Muscle of leg (tissue), 3 donors: ENCODE measurements at regions not wholly inside any gene's neighbourhood (a gene's known extent, or its start where the extent isn't known, plus 50 kb on each side); places are given as distances from the start of the nearest gene placed in this dataset.

Experiments
- DNase-seq: peaks from one replicate; pipeline ENCODE4 v3.0.0; 2013
- H3K27ac ChIP-seq: one replicate; pipeline ENCODE4 v1.5.1; 2013; ENCODE audit warnings: mild to moderate bottlenecking, low read length, control low read depth
- H3K27me3 ChIP-seq: one replicate; pipeline ENCODE4 v1.6.1; 2013; ENCODE audit warnings: low read length; ENCODE audit not compliant: control insufficient read depth, insufficient read depth
- H3K36me3 ChIP-seq: one replicate; pipeline ENCODE4 v1.6.1; 2013; ENCODE audit warnings: low read length; ENCODE audit not compliant: control insufficient read depth, insufficient read depth
- H3K4me1 ChIP-seq: one replicate; pipeline ENCODE4 v1.6.1; 2013; ENCODE audit warnings: low read length; ENCODE audit not compliant: control insufficient read depth, insufficient read depth
- H3K4me3 ChIP-seq: one replicate; pipeline ENCODE4 v1.5.1; 2013; ENCODE audit warnings: low read length, control low read depth
- H3K9me3 ChIP-seq: replicated peaks from 2 replicates; pipeline ENCODE4 v1.6.1; 2013; ENCODE audit warnings: low read depth, low read length; ENCODE audit not compliant: control insufficient read depth
- WGBS: methylation state at CpG from one replicate; pipeline ENCODE4 v1.1.5; 2013; ENCODE audit warnings: missing lambda C conversion rate; ENCODE audit not compliant: insufficient coverage; 5-methylcytosine and 5-hydroxymethylcytosine counted together

DNA sequence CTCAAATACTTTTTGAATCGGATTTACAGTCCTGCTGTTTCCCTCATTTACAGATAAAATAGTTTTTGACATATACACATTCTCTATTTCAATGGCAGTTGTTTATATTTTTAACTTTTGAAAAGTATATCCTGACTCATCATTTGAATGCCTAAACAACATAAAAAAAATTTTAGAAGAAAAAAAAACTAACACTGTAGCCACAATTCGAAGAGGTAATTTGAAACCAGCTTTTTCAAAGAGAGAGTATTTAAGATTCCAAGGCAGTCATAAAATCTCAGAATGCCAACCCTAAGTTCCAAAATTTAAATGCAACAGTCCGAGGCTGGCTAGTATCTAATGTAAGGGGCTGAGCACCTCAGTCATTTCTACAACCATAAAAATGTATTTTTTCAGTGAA lies 626.8 kb downstream of the DNAH5 start:
- no peaks in the 10 kb centered on the region for H3K36me3 ChIP-seq
- no peak overlapping the region for H3K4me3 ChIP-seq
- H3K9me3 ChIP-seq: no peaks in the 10 kb centered on the region
- no peaks in the 10 kb centered on the region for H3K27me3 ChIP-seq
- no peak for DNase-seq
- H3K4me1 ChIP-seq: no peaks in the 10 kb centered on the region
- no CpG with 5 or more reads among the region's 3 CpGs for WGBS
- H3K27ac ChIP-seq: no peak overlapping the region

DNA sequence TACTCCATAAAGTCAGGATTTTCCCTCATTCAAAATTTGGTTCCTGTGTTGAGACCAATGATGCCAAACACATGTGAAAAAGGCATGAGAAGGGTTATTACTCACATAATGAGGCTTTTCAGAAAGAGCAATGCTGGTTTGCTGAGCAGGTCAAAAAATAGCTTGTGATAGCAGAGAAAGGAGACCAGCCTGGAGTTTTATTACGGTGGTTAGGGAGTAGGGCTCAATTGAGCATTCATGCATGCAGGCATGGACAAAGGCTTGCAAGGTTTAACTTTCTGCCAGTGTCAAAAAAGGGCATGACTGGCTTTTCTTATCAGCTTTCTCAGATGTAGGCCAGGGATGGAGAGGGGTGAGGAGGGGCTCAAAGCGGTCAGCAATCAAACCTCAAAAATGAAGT lies 628.3 kb downstream of the DNAH5 start:
- Histone ChIP-seq H3K27me3 (no peaks in the 10 kb centered on the region), H3K4me1 (no peaks in the 10 kb centered on the region), H3K9me3 (no peaks in the 10 kb centered on the region), H3K27ac (no peak overlapping the region), H3K4me3 (no peak overlapping the region), H3K36me3 (no peaks in the 10 kb centered on the region)
- WGBS: 53% methylated on average over 1 of the region's 2 CpGs
- no peak for DNase-seq

DNA sequence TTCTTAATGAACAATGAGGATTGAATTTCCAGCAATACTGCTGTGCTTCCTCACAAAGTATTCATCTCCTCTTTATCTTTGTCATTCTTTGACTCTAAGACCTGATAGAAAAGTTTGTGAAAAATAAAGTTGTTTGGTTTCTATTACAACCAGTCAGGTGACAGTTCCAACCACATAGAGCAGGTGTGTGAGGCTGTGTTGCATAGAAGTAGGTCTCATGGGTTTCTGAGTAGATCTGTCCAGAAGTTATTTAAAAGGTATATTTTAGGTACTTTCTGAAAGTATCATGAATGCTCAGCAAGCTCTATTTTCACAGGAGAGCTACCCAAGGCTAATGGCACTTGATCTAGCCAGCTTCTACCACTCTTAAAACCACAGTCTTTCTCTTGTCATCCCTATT lies 637.0 kb downstream of the DNAH5 start:
- Histone ChIP-seq H3K27me3 (no peaks in the 10 kb centered on the region), H3K4me3 (no peak overlapping the region), H3K4me1 (no peaks in the 10 kb centered on the region), H3K9me3 (no peaks in the 10 kb centered on the region), H3K36me3 (no peaks in the 10 kb centered on the region), H3K27ac (no peak overlapping the region)
- no peak for DNase-seq

DNA sequence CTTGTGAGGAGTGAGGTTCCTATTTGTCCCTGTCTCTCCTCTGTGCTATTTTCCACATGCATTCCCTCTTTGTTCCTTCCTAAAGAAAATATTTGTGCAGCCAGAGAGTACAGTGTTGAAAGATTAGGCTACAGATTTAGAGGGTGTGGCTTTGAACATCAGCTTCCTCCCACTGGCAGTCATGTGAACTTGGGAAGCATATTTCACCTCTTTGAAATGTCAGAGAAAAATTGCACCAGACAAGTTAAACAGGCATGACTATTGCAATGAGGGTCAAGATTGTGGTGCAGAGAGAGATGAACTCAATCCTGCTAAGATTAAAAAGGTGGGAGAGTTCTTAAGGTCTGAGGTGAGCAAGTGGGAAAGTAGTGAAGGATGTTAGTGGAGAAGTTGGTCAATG lies 641.0 kb downstream of the DNAH5 start:
- no peak overlapping the region for H3K27ac ChIP-seq
- no peaks in the 10 kb centered on the region for H3K9me3 ChIP-seq
- H3K4me1 ChIP-seq: no peaks in the 10 kb centered on the region
- no peak overlapping the region for H3K4me3 ChIP-seq
- DNase-seq: no peak
- H3K27me3 ChIP-seq: no peaks in the 10 kb centered on the region
- no peaks in the 10 kb centered on the region for H3K36me3 ChIP-seq

GRCh38 chr5:13278811-13279210 lies 665.7 kb downstream of the DNAH5 start:
- no peaks in the 10 kb centered on the region for H3K27me3 ChIP-seq
- H3K27ac ChIP-seq: no peak overlapping the region
- DNase-seq: no peak
- no peak overlapping the region for H3K4me3 ChIP-seq
- no peaks in the 10 kb centered on the region for H3K4me1 ChIP-seq
- H3K9me3 ChIP-seq: no peaks in the 10 kb centered on the region
- no peaks in the 10 kb centered on the region for H3K36me3 ChIP-seq
- whole genome bisulfite sequencing: no CpG with 5 or more reads among the region's 2 CpGs

- no peak overlapping the region for H3K27ac ChIP-seq
- H3K9me3 ChIP-seq: no peaks in the 10 kb centered on the region
- H3K4me1 ChIP-seq: no peaks in the 10 kb centered on the region
- no peaks in the 10 kb centered on the region for H3K36me3 ChIP-seq
- no peak for DNase-seq
- WGBS: no CpG with 5 or more reads among the region's 2 CpGs
- no peaks in the 10 kb centered on the region for H3K27me3 ChIP-seq
- H3K4me3 ChIP-seq: no peak overlapping the region
Observed at GRCh38 chr5:13278148-13278547, 666.3 kb downstream of the DNAH5 start.

DNA sequence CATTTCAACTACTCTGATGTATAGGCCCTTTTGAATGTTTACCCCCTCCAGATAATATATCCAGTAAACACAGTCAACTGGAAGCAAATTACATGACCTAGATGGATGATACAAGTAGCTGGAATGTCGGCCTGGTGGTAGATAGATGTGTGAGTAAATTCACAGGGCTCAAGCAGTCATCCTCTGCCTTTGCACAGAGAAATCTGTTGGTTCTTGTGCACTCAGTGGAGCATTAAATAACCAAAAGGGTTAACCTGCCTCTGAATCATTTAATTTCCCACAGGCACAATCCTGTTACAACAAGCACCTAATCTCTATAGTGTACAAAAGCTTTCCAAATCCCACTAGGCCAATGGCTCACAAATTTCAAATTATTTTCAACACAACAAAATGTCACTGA lies 668.3 kb downstream of the DNAH5 start:
- Histone ChIP-seq H3K9me3 (no peaks in the 10 kb centered on the region), H3K27ac (no peak overlapping the region), H3K4me1 (no peaks in the 10 kb centered on the region), H3K27me3 (no peaks in the 10 kb centered on the region), H3K36me3 (no peaks in the 10 kb centered on the region), H3K4me3 (no peak overlapping the region)
- WGBS: no CpG with 5 or more reads among the region's 1 CpG
- no peak for DNase-seq

DNA sequence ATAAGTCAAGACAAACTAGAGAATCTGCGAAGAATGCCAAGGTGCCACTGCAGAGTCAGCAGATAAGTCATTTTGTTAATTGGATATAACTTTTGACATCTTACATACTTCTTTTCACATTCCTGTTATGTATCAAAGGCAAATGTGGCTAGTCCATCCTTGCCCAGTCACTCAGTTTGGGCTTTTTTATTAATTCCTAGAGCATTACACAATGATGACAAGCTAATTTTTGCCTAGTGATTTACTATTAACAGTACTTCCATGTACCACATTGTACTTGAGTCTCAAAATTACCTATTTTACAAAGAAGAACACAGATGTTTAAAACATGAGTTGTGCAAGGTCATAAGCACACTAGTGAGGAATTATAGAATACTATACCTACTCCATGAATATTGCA lies 680.8 kb downstream of the DNAH5 start:
- Histone ChIP-seq H3K36me3 (no peaks in the 10 kb centered on the region), H3K27ac (no peak overlapping the region), H3K27me3 (no peaks in the 10 kb centered on the region), H3K9me3 (no peaks in the 10 kb centered on the region), H3K4me3 (no peak overlapping the region), H3K4me1 (no peaks in the 10 kb centered on the region)
- WGBS: no CpG with 5 or more reads among the region's 1 CpG
- DNase-seq: no peak

DNA sequence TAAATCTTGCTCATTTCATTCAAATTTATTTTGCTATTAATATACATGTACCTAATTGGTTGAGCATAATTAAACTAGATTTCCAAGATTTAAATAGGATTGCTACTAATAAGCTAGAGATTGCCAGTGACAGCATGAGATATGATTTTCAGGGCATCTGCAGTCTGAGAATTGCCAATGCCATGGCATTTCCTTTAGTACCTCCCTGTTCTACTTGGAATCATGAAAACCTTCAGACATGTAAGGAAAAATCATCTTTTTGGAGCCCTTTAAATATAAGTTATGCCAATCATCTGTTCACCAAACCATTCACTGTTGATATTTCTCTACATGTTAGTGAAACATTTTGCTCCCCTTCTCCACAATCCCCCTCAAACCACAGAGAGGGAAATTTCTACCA lies 691.4 kb downstream of the DNAH5 start:
- Histone ChIP-seq H3K27ac (no peak overlapping the region), H3K27me3 (no peaks in the 10 kb centered on the region), H3K4me3 (no peak overlapping the region), H3K4me1 (no peaks in the 10 kb centered on the region), H3K36me3 (no peaks in the 10 kb centered on the region), H3K9me3 (no peaks in the 10 kb centered on the region)
- no peak for DNase-seq

DNA sequence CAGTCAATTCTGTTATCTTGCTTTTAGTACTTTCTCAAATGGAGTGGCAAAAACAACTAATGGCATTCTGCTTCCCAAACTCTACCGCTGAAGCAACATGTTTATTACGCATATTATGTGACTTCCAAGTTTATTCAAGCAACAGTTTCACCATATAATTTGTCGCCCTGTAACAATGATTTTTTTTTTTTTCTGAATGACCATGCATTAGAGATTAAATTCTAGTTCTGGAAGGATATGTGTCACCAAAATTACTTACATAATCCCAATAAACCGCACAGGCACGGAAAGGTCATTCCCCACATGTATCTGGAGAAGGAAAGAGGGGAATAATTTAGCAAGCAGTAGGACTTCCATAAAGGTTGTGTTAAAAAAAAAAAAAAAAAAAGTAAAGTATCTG lies 691.8 kb downstream of the DNAH5 start:
- no CpG with 5 or more reads among the region's 5 CpGs for WGBS
- no peak for DNase-seq
- no peaks in the 10 kb centered on the region for H3K27me3 ChIP-seq
- no peaks in the 10 kb centered on the region for H3K9me3 ChIP-seq
- H3K4me1 ChIP-seq: no peaks in the 10 kb centered on the region
- H3K4me3 ChIP-seq: no peak overlapping the region
- no peak overlapping the region for H3K27ac ChIP-seq
- H3K36me3 ChIP-seq: no peaks in the 10 kb centered on the region

GRCh38 chr5:13251623-13252376 lies 692.7 kb downstream of the DNAH5 start:
- no peaks in the 10 kb centered on the region for H3K4me1 ChIP-seq
- no peaks in the 10 kb centered on the region for H3K9me3 ChIP-seq
- no peak overlapping the region for H3K4me3 ChIP-seq
- peak; percentile 57 for DNase-seq
- H3K27ac ChIP-seq: no peak overlapping the region
- WGBS: 48% methylated on average over 6 of the region's 7 CpGs
- no peaks in the 10 kb centered on the region for H3K36me3 ChIP-seq
- no peaks in the 10 kb centered on the region for H3K27me3 ChIP-seq
